Calu3 (cell line): ENCODE measurements at regions not wholly inside any gene's neighbourhood (a gene's known extent, or its start where the extent isn't known, plus 50 kb on each side); places are given as distances from the start of the nearest gene placed in this dataset.

Experiments used
- BruUV-seq: library from RNA; stranded (reverse); fragments of 400-500 nt; replicated peaks from 2 replicates; lab custom pipeline; 2021; lab: Mats Ljungman, UMichigan
- CTCF ChIA-PET: fragments of 300-600 bp; sonication (Branson Sonifier 250); formaldehyde crosslinking; loops from one replicate; lab custom pipeline; 2022; ENCODE audit warnings: antibody characterized with exemption; lab: Charles Lee
- DNase-seq: peaks from one replicate; pipeline ENCODE4 v3.0.0; 2022
- H3K27ac Mint-ChIP-seq: one replicate; pipeline ENCODE4 v1.8.0; 2022; ENCODE audit warnings: mixed read lengths; ENCODE audit not compliant: unreplicated experiment
- H3K27me3 Mint-ChIP-seq: one replicate; pipeline ENCODE4 v1.8.0; 2022; ENCODE audit warnings: mixed read lengths; ENCODE audit not compliant: unreplicated experiment
- H3K36me3 Mint-ChIP-seq: one replicate; pipeline ENCODE4 v1.8.0; 2022; ENCODE audit warnings: mild to moderate bottlenecking, moderate library complexity, mixed read lengths; ENCODE audit not compliant: insufficient read depth, unreplicated experiment
- H3K4me1 Mint-ChIP-seq: one replicate; pipeline ENCODE4 v1.8.0; 2022; ENCODE audit warnings: mild to moderate bottlenecking, low read depth, mixed read lengths; ENCODE audit not compliant: unreplicated experiment
- H3K4me3 Mint-ChIP-seq: one replicate; pipeline ENCODE4 v1.8.0; 2022; ENCODE audit warnings: mild to moderate bottlenecking, low read depth, moderate library complexity, mixed read lengths; ENCODE audit not compliant: unreplicated experiment
- H3K9me3 Mint-ChIP-seq: one replicate; pipeline ENCODE4 v1.8.0; 2022; ENCODE audit warnings: low read depth, mixed read lengths; ENCODE audit not compliant: unreplicated experiment
- intact Hi-C: fragments of 100-400 bp; cut with micrococcal nuclease; formaldehyde crosslinking; loops from one replicate; pipeline ENCODE4 v1.10.0; 2022; ENCODE audit not compliant: unreplicated experiment
- TF ChIP-seq, protein P1 (sequence below): fragments of 200-600 bp; IDR thresholded peaks from one replicate; pipeline ENCODE4 v1.8.0; 2022; ENCODE audit warnings: antibody characterized with exemption; ENCODE audit not compliant: unreplicated experiment

GRCh38 chr1:30125821-30126170, 597.6 kb downstream of the MATN1 start:
- Mint-ChIP-seq H3K9me3 (no peaks in the 10 kb centered on the region), H3K4me3 (no peak overlapping the region), H3K27me3 (peaks cover 100% of the 10 kb centered on the region), H3K36me3 (no peaks in the 10 kb centered on the region), H3K4me1 (no peaks in the 10 kb centered on the region), H3K27ac (no peak overlapping the region)
- intact Hi-C loops, result no loop called here
- no peak for DNase-seq
- no TSS peak for BruUV-seq
- CTCF ChIA-PET, result no interaction called here
- TF ChIP-seq, protein P1, sequence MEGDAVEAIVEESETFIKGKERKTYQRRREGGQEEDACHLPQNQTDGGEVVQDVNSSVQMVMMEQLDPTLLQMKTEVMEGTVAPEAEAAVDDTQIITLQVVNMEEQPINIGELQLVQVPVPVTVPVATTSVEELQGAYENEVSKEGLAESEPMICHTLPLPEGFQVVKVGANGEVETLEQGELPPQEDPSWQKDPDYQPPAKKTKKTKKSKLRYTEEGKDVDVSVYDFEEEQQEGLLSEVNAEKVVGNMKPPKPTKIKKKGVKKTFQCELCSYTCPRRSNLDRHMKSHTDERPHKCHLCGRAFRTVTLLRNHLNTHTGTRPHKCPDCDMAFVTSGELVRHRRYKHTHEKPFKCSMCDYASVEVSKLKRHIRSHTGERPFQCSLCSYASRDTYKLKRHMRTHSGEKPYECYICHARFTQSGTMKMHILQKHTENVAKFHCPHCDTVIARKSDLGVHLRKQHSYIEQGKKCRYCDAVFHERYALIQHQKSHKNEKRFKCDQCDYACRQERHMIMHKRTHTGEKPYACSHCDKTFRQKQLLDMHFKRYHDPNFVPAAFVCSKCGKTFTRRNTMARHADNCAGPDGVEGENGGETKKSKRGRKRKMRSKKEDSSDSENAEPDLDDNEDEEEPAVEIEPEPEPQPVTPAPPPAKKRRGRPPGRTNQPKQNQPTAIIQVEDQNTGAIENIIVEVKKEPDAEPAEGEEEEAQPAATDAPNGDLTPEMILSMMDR, result no peak

- Mint-ChIP-seq H3K4me1 (no peaks in the 10 kb centered on the region), H3K36me3 (no peaks in the 10 kb centered on the region), H3K27me3 (peaks cover 100% of the 10 kb centered on the region), H3K4me3 (no peak overlapping the region), H3K9me3 (no peaks in the 10 kb centered on the region), H3K27ac (no peak overlapping the region)
- no peak for DNase-seq
- TF ChIP-seq, protein P1, result no peak
- intact Hi-C loops, result no loop called here
- BruUV-seq, result no TSS peak
- CTCF ChIA-PET, result no interaction called here
Measured at GRCh38 chr1:30125021-30125820, 598.2 kb downstream of the MATN1 start.

DNA sequence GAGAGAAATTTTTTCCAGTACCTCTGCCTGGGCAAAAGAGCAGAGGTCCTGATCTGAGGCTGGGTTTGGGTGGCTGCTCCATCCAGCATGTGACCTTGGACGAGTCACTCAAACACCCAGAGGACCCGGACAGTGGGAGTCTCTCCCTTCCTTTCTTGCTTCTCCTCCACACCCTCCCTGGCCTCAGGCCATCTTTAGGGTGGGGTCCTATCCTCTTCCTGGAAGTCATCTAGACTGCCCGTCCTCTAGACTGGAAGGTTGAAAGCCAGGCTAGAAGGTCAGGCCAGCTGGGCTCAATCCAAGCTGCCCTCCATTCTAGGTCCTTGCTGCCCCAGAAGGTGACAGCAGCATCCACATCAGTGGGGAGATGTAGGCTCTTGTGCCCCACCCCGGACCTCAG, 599.5 kb downstream of the MATN1 start:
- no peak for DNase-seq
- TF ChIP-seq, protein P1, result no peak
- intact Hi-C loops, result no loop called here
- Mint-ChIP-seq H3K9me3 (no peaks in the 10 kb centered on the region), H3K4me1 (no peaks in the 10 kb centered on the region), H3K27me3 (peaks cover 97% of the 10 kb centered on the region), H3K4me3 (no peak overlapping the region), H3K27ac (no peak overlapping the region), H3K36me3 (no peaks in the 10 kb centered on the region)
- CTCF ChIA-PET, result no interaction called here
- BruUV-seq, result no TSS peak

GRCh38 chr1:30123036-30123435, 600.3 kb downstream of the MATN1 start:
- Mint-ChIP-seq H3K4me3 (no peak overlapping the region), H3K4me1 (no peaks in the 10 kb centered on the region), H3K9me3 (no peaks in the 10 kb centered on the region), H3K36me3 (no peaks in the 10 kb centered on the region), H3K27me3 (peaks cover 97% of the 10 kb centered on the region), H3K27ac (no peak overlapping the region)
- CTCF ChIA-PET, result interaction anchor here (0.5 kb wide), 1 partner anchor 1189 kb away, joined by 3 read pairs; no protein-coding TSS in a partner anchor
- TF ChIP-seq, protein P1, result no peak
- no peak for DNase-seq
- intact Hi-C loops, result no loop called here
- no TSS peak for BruUV-seq
